GM12892 (cell line): ENCODE measurements at regions not wholly inside any gene's neighbourhood (a gene's known extent, or its start where the extent isn't known, plus 50 kb on each side); places are given as distances from the start of the nearest gene placed in this dataset.
"Not testable (repeated sequence)": the region's sequence is repeated elsewhere in the genome, so short reads cannot be mapped to it uniquely, and the experiment has no call there.

Experiments used
- DNase-seq: peaks from one replicate; pipeline ENCODE4 v3.0.0; 2011; ENCODE audit not compliant: insufficient read length
- FAIRE-seq: peaks from 2 replicates; lab custom pipeline; 2011; peaks lifted over from hg19 to GRCh38; lab: Jason Lieb, UNC
- POLR2A ChIP-seq: IDR thresholded peaks from 2 replicates; pipeline ENCODE4 v1.6.1; 2011; ENCODE audit warnings: low read depth, low read length, control low read depth
- POLR2AphosphoS5 ChIP-seq: IDR thresholded peaks from 2 replicates; pipeline ENCODE4 v1.6.1; 2011; ENCODE audit warnings: low read depth, low read length, control low read depth
- TAF1 ChIP-seq: IDR thresholded peaks from 2 replicates; pipeline ENCODE4 v1.6.1; 2011; ENCODE audit warnings: low read depth, mild to moderate bottlenecking, control low read depth, low read length, borderline replicate concordance

DNA sequence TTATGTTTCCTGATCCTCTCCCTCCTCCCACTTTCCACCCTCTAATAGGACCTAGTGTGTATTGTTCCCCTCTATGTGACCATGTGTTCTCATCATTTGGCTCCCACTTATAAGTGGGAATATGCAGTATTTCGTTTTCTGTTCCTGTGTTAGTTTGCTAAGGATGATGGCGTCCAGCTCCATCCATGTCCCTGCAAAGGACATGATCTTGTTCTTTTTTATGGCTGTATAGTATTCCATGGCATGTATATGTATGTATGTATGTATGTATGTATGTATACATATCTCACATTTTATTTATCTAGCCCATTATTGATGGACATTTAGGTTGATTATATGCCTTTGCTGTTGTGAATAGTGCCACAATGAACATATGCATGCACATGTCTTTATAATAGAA lies 188.7 kb downstream of the RFPL4B start:
- FAIRE-seq (no peak), DNase-seq (no peak)
- TF ChIP-seq POLR2A: no peak
- TF ChIP-seq TAF1: no peak
- TF ChIP-seq POLR2AphosphoS5: no peak

DNA sequence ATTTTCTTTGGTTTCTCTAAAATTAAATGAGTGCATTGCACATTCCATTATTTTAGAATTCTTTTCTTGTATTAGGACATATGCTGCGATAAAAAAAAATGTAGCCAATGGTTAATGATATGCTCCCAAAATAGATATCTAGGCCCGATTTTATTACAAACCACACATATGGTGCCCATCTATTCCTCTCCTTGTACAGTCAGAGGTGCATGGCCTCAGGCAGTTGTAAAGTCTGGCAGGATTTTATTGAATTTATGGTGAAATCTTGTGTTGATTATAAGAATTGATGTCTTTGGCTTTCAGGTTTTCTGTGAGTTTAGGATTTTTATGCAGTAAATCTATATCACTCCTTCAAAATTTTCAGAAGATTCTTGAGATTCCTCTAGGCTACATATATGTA lies 192.2 kb downstream of the RFPL4B start:
- DNase-seq (no peak), FAIRE-seq (no peak)
- TF ChIP-seq POLR2AphosphoS5: no peak

DNA sequence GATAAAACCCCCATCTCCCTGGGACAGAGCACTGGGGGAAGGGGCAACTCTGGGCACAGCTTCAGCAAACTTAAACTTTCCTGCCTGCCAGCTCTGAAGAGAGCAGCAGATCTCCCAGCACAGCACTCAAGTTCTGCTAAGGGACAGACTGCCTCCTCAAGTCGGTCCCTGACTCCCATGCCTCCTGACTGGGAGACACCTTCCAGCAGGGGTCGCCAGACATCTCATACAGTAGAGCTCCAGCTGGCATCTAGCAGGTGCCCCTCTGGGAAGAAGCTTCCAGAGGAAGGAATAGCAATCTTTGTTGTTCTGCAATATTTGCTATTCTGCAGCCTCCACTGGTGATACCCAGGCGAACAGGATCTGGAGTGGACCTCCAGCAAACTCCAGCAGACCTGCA lies 194.7 kb downstream of the RFPL4B start:
- not testable (repeated sequence) for FAIRE-seq, DNase-seq

DNA sequence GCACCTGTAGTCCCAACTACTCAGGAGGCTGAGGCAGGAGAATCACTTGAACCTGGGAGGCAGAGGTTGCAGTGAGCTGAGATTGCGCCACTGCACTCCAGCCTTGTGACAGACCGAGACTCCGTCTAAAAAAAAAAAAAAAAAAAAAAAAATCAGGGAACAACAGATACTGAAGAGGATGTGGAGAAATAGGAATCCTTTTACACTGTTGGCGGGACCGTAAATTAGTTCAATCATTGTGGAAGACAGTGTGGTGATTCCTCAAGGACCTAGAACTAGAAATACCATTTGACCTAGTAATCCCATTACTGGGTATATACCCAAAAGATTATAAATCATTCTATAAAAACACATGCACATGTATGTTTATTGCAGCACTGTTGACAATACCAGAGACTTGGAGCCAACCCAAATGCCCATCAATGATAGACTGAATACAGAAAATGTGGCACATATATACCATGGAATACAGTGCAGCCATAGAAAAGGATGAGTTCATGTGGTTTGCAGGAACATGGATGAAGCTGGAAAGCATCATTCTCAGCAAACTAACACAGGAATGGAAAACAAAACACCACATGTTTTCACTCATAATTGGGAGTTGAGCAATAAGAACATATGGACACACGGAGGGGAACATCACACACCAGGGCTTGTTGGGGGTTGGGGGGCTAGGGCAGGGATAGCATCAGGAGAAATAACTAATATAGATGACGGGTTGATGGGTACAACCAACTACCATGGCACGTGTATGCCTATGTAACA lies 200.4 kb downstream of the RFPL4B start:
- not testable (repeated sequence) for DNase-seq, FAIRE-seq

DNA sequence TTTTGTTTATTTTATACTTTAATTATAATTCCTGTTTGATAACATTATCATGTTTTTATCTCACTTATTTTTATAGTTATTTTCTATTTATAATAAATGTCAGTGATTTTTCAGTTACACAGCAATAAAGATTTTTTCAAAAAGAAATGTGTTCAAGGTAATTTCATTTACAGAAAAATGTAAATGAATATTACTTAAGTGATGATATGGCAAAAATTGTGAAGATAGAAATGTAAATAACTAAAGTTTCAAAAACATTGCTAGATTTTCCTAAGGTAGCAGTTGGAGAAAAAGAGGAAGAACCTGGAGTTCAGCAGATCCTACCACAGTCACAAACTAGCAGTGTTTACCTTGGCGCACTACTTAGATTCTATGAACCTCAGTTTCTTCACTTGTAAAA lies 202.6 kb downstream of the RFPL4B start:
- TF ChIP-seq POLR2AphosphoS5 (no peak), POLR2A (no peak), TAF1 (no peak)
- DNase-seq: no peak
- no peak for FAIRE-seq

DNA sequence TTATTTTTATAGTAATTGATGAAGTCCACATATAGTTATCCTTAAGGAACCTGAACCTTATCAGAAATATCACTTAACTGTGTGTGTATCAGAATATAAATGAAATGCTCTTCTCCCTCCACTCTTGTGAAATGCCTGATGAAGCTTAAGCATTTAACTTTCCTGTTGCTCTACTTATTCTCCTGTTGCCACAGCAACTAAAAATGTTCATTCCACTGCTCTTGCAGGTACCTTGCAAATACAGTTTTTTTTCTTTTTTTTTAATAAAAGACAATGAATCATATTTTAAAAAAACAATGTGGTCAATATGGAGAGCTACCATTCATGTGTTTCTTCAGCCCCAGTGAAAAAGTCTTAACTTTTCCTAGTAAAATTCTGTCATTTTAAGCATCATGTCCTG lies 210.3 kb downstream of the RFPL4B start:
- no peak for FAIRE-seq
- DNase-seq: no peak
- TF ChIP-seq POLR2AphosphoS5 (no peak), TAF1 (no peak), POLR2A (no peak)

DNA sequence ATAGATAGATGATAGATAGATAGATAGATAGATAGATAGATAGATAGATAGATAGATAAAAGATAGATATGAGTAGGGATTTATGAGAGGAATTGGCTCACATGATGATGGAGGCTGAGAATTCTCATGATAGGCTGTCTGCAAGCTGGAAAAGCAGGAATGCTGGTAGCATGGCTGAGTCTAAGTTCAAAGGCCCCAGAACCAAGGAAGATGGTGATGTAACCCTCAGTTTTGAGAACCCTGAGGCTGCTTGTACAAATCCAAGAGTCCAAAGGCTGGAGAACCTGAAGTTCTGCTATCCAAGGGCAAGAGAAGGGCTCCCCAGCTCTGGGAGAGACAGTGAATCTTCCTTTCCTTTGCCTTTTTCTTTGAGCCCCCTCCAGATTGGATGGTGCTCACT lies 210.8 kb downstream of the RFPL4B start:
- TF ChIP-seq TAF1: no peak
- TF ChIP-seq POLR2A: no peak
- no peak for TF ChIP-seq POLR2AphosphoS5
- DNase-seq: no peak
- no peak for FAIRE-seq

DNA sequence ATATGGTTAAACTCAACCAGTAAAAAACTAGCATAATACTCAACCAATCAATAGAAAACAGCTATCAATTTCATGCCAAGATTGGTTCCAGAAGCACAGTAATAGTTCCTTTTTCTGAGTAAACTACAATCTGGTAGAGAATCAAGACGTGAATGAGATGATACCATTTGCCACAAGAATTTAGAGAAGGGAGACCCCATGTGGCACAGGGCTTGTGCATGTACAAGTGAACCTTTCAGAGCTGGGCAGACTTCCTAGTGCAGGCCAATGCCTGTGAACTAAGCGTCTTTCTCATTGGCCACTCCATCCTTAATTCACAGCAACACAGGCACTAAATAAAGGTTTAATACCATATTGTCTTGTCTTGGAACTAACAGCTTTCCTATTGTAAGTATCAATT lies 213.5 kb downstream of the RFPL4B start:
- no peak for TF ChIP-seq POLR2A
- FAIRE-seq: no peak
- DNase-seq: no peak

DNA sequence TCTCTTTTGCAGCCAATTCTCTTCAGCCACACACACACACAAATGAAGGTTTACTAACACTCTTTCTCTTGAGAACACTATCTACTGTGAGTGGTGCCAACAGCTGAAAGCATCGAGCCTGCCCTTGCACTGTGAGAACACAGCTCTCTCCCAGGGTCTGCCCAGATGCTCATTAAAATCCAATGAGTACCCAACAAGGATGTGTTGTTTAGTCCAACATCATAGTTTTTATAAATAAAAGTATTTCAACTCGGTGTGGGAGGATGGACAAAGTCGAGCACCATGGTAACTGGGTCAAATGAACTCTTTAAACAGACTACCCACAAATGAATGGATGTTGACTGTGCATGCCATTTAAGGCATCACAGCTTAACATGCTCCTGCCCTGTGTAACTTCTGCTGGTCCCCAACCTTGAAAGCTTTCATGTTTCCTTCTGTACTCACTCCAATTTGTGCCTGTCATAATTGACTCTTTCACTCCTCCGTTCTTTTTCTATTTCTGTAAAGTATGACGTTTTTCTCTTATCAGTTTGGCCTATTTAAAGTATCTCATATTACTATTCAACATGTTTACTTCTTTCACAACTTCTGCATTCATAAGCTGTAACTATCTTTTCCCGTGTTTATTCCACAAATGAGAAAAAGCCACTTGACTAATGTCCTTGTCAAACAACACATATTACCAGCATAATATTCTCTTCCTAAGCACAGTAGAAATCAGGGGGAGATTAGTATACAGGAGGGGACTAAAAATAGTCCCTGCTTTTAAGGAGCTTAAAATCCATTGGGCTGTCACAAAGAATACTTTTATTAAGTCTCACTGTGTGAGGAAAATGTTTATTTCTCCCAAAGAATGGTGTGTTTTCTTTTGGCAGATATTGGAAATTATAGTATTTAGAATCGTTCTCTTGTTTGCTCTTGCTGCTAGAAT lies 215.4 kb downstream of the RFPL4B start:
- TF ChIP-seq POLR2A (no peak), POLR2AphosphoS5 (no peak), TAF1 (no peak)
- DNase-seq: no peak
- no peak for FAIRE-seq

DNA sequence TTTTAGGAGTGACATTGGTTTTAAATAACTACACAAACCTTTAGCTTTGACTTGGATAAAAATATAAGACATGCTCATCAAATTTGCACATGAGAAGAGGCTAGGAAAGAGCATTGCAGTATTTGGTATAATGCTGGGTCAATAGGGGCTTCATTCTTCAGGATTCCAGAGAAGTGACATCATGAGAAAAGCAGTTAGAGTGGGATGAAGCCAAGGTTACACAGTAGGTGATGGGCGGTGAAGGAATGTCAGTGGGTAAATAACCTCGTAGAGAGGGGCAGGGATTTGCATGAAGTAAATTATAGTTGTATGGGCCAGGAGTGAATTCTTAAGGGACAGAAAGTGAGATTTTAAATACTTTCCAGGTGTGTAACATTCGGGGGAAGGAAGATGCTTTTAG lies 216.2 kb downstream of the RFPL4B start:
- FAIRE-seq (no peak), DNase-seq (no peak)
- TF ChIP-seq TAF1: no peak
- no peak for TF ChIP-seq POLR2AphosphoS5
- TF ChIP-seq POLR2A: no peak

DNA sequence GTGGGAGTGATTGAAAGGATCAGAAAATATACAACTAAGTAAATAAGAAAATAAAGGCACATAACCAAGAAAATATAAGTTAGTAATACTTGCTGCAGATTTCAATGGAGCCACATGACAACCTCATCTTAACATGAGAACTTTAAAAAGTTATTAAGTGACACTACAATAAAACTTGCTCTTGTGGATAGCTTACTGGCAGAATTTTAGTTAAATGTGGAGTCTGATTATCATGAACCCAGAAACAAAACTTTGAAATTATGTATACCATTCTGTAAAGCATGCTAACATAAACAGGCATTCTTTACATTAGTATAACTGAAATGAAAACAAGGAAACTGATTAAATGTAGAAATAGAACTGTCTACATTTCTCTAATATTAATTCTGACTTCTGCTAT lies 220.9 kb downstream of the RFPL4B start:
- DNase-seq: no peak
- no peak for FAIRE-seq
- TF ChIP-seq TAF1 (no peak), POLR2A (no peak), POLR2AphosphoS5 (no peak)

DNA sequence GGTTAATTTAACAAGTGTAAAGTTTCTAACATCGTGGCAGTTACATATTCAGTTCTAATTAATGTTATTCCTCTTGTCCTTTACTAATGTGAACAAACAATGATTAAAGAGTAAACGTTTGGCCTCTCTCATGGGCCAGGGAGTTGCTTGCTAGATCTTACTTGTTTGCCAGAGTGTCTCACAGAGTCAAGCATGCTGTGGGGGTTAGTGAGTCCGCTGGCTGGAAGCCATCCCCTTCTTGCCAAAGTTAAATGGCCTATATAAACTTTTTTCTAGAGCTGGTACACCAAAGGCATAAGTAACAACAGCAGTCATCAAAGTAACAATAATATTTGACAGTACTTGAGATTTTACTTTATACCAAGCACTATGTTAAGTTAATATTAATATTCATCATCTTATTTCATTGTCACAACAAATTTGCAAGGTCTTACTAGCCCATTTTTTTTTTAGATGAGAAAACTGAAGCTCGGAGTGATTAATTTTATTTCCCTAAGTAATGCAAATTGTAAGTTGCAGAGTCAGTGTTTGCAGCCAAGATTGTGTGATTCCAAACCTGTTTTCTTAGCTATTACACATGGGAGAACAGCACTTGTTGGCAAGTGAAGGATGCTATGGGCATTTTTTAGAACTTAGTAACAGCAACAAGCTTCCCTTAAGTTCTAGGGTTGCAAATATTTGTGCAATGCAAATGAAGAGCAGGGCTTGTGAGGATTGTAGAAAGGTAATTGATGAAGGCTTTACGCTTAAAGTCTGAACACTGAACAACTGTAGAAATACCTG lies 224.5 kb downstream of the RFPL4B start:
- TF ChIP-seq TAF1 (no peak), POLR2AphosphoS5 (no peak), POLR2A (no peak)
- FAIRE-seq (no peak), DNase-seq (no peak)

DNA sequence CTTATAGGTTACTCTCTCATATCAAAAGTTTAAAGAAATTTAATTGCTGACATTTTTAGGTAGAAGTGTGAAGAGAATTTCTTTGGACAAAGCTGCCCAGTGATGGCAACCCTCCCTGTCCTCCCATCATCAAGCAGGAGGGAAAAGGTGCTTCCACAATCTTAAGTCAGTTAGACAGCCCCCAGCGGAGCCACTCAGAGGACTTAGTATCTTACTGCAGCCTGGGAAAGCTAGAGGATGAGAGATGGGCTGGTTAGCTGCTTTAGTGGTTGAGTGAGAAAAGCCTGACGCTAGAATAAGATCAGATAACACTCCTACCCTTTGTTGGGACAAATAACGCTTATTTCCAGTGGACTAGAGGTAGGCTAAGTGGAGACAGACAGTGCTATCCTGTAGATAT lies 227.1 kb downstream of the RFPL4B start:
- FAIRE-seq: no peak
- TF ChIP-seq POLR2AphosphoS5: no peak
- no peak for TF ChIP-seq POLR2A
- TF ChIP-seq TAF1: no peak
- DNase-seq: no peak
